ENCODE measurements at regions not wholly inside any gene's neighbourhood (a gene's known extent, or its start where the extent isn't known, plus 50 kb on each side); places are given as distances from the start of the nearest gene placed in this dataset.

- Histone ChIP-seq H3K4me1 (peaks cover 13% of the 10 kb centered on the region), H3K9ac (no peak overlapping the region), H3K9me3 (no peaks in the 10 kb centered on the region; the same call in 1 of the 2 replicates), H3K36me3 (no peaks in the 10 kb centered on the region), H4K20me1 (no peaks in the 10 kb centered on the region), H3K27me3 (no peaks in the 10 kb centered on the region), H3K4me3 (no peak overlapping the region), H3K4me2 (peak overlapping the region; percentile 33), H3K27ac (peak overlapping the region; percentile 43; the same call in 1 of the 2 replicates)
- no peak for TF ChIP-seq Cebpa-rat (IDR thresholded peaks at IDR 0.05)
These were observed 220.7 kb upstream of the CADM2 start for GRCh38 chr3:84738086-84738485.

- no peak for TF ChIP-seq Cebpa-rat (IDR thresholded peaks at IDR 0.05)
- Histone ChIP-seq H3K36me3 (no peaks in the 10 kb centered on the region), H4K20me1 (no peaks in the 10 kb centered on the region), H3K27me3 (no peaks in the 10 kb centered on the region), H3K4me1 (peaks cover 6% of the 10 kb centered on the region), H3K27ac (no peak overlapping the region), H3K9ac (no peak overlapping the region), H3K4me3 (no peak overlapping the region), H3K9me3 (no peaks in the 10 kb centered on the region), H3K4me2 (no peak overlapping the region)
These were observed 215.8 kb upstream of the CADM2 start for GRCh38 chr3:84742915-84743425.

GRCh38 chr3:84744130-84744529 is 214.7 kb upstream of the CADM2 start:
- Histone ChIP-seq H3K4me2 (no peak overlapping the region), H4K20me1 (no peaks in the 10 kb centered on the region), H3K4me1 (no peaks in the 10 kb centered on the region), H3K27ac (no peak overlapping the region), H3K9me3 (no peaks in the 10 kb centered on the region), H3K27me3 (no peaks in the 10 kb centered on the region), H3K9ac (no peak overlapping the region), H3K36me3 (no peaks in the 10 kb centered on the region), H3K4me3 (no peak overlapping the region)
- no peak for TF ChIP-seq Cebpa-rat (IDR thresholded peaks at IDR 0.05)

- no peak overlapping the region for H3K9ac ChIP-seq
- H3K27ac ChIP-seq: no peak overlapping the region
- no peaks in the 10 kb centered on the region for H4K20me1 ChIP-seq
- H3K4me1 ChIP-seq: no peaks in the 10 kb centered on the region
- H3K4me2 ChIP-seq: no peak overlapping the region
- TF ChIP-seq Cebpa-rat (IDR thresholded peaks at IDR 0.05): no peak
- H3K27me3 ChIP-seq: no peaks in the 10 kb centered on the region
- H3K4me3 ChIP-seq: no peak overlapping the region
- H3K9me3 ChIP-seq: peaks cover 9% of the 10 kb centered on the region; the same call in 1 of the 2 replicates
- H3K36me3 ChIP-seq: no peaks in the 10 kb centered on the region
These were observed 202.9 kb upstream of the CADM2 start for GRCh38 chr3:84755860-84756259.

GRCh38 chr3:84759361-84759760 is 199.4 kb upstream of the CADM2 start:
- Histone ChIP-seq H3K4me3 (no peak overlapping the region), H4K20me1 (no peaks in the 10 kb centered on the region), H3K27ac (no peak overlapping the region), H3K9me3 (peaks cover 14% of the 10 kb centered on the region; the same call in 1 of the 2 replicates), H3K4me2 (no peak overlapping the region), H3K4me1 (no peaks in the 10 kb centered on the region), H3K27me3 (no peaks in the 10 kb centered on the region), H3K9ac (no peak overlapping the region), H3K36me3 (no peaks in the 10 kb centered on the region)
- TF ChIP-seq Cebpa-rat (IDR thresholded peaks at IDR 0.05): no peak

- no peak for TF ChIP-seq Cebpa-rat (IDR thresholded peaks at IDR 0.05)
- H3K9me3 ChIP-seq: peaks cover 31% of the 10 kb centered on the region; the same call in 1 of the 2 replicates
- H3K36me3 ChIP-seq: no peaks in the 10 kb centered on the region
- no peaks in the 10 kb centered on the region for H3K27me3 ChIP-seq
- no peak overlapping the region for H3K9ac ChIP-seq
- no peak overlapping the region for H3K4me2 ChIP-seq
- peaks cover 16% of the 10 kb centered on the region for H3K4me1 ChIP-seq
- H3K27ac ChIP-seq: no peak overlapping the region
- no peaks in the 10 kb centered on the region for H4K20me1 ChIP-seq
- H3K4me3 ChIP-seq: no peak overlapping the region
These were observed 185.9 kb upstream of the CADM2 start for GRCh38 chr3:84772841-84773240.

- Histone ChIP-seq H3K4me3 (no peak overlapping the region), H3K9ac (no peak overlapping the region), H3K4me1 (no peaks in the 10 kb centered on the region), H3K27me3 (no peaks in the 10 kb centered on the region), H3K9me3 (0 out of 2 replicates have a peak, but pooled peaks cover 3% of the 10 kb centered on the region), H3K27ac (no peak overlapping the region), H3K4me2 (no peak overlapping the region), H4K20me1 (no peaks in the 10 kb centered on the region), H3K36me3 (no peaks in the 10 kb centered on the region)
- TF ChIP-seq Cebpa-rat (IDR thresholded peaks at IDR 0.05): no peak
These were observed 175.5 kb upstream of the CADM2 start for GRCh38 chr3:84783281-84783680.

- H3K4me2 ChIP-seq: no peak overlapping the region
- no peaks in the 10 kb centered on the region for H3K27me3 ChIP-seq
- H3K27ac ChIP-seq: no peak overlapping the region
These were observed 168.8 kb upstream of the CADM2 start for GRCh38 chr3:84789961-84790360.

GRCh38 chr3:84806958-84807357 is 151.8 kb upstream of the CADM2 start:
- Histone ChIP-seq H3K9ac (no peak overlapping the region), H3K4me3 (no peak overlapping the region), H3K4me2 (no peak overlapping the region), H3K4me1 (peaks cover 6% of the 10 kb centered on the region), H3K27me3 (no peaks in the 10 kb centered on the region), H3K9me3 (no peaks in the 10 kb centered on the region), H4K20me1 (no peaks in the 10 kb centered on the region), H3K27ac (no peak overlapping the region), H3K36me3 (no peaks in the 10 kb centered on the region)
- TF ChIP-seq Cebpa-rat (IDR thresholded peaks at IDR 0.05): no peak

More at GRCh38 chr3:84789961-84790360, 168.8 kb upstream of the CADM2 start:
- H3K4me3 ChIP-seq: no peak overlapping the region
- H3K4me1 ChIP-seq: no peaks in the 10 kb centered on the region
- H4K20me1 ChIP-seq: no peaks in the 10 kb centered on the region
- no peak for TF ChIP-seq Cebpa-rat (IDR thresholded peaks at IDR 0.05)
- no peak overlapping the region for H3K9ac ChIP-seq
- H3K9me3 ChIP-seq: peaks cover 5% of the 10 kb centered on the region; the same call in 1 of the 2 replicates
- no peaks in the 10 kb centered on the region for H3K36me3 ChIP-seq

GRCh38 chr3:84820126-84820525 is 138.7 kb upstream of the CADM2 start:
- Histone ChIP-seq H3K36me3 (no peaks in the 10 kb centered on the region), H3K27ac (no peak overlapping the region), H3K4me3 (no peak overlapping the region), H3K4me2 (no peak overlapping the region), H3K4me1 (no peaks in the 10 kb centered on the region), H3K9me3 (no peaks in the 10 kb centered on the region), H3K27me3 (no peaks in the 10 kb centered on the region), H4K20me1 (no peaks in the 10 kb centered on the region), H3K9ac (no peak overlapping the region)
- TF ChIP-seq Cebpa-rat (IDR thresholded peaks at IDR 0.05): no peak

- Histone ChIP-seq H3K9ac (no peak overlapping the region), H3K9me3 (no peaks in the 10 kb centered on the region), H4K20me1 (no peaks in the 10 kb centered on the region), H3K27ac (no peak overlapping the region), H3K36me3 (no peaks in the 10 kb centered on the region), H3K4me2 (no peak overlapping the region), H3K4me1 (no peaks in the 10 kb centered on the region), H3K27me3 (no peaks in the 10 kb centered on the region), H3K4me3 (no peak overlapping the region)
- TF ChIP-seq Cebpa-rat (IDR thresholded peaks at IDR 0.05): no peak
These were observed 137.9 kb upstream of the CADM2 start for GRCh38 chr3:84820906-84821305.
